SK-N-SH treated with all-trans-retinoic acid at 6 μM for 48 hours (cell line): ENCODE measurements at regions not wholly inside any gene's neighbourhood (a gene's known extent, or its start where the extent isn't known, plus 50 kb on each side); places are given as distances from the start of the nearest gene placed in this dataset.

Experiments used
- ATAC-seq: fragments of 200-7000 bp; cut with Tn5 transposase; 3 replicates; pipeline ENCODE4 v1.9.1; 2020; ENCODE audit warnings: mild to moderate bottlenecking, moderate library complexity
- ARNTL ChIP-seq: fragments of 450-650 bp; formaldehyde crosslinking; IDR thresholded peaks from 2 replicates; pipeline ENCODE4 v1.5.0; 2020; ENCODE audit warnings: low read depth, mild to moderate bottlenecking, moderate library complexity, borderline replicate concordance
- BACH2 ChIP-seq: fragments of 250-450 bp; sonication (Bioruptor Pico); IDR thresholded peaks from 2 replicates; pipeline ENCODE4 v1.9.0; 2021; ENCODE audit warnings: mild to moderate bottlenecking, borderline replicate concordance
- CREB5 ChIP-seq: fragments of 250-450 bp; sonication (Bioruptor Pico); IDR thresholded peaks from 2 replicates; pipeline ENCODE4 v1.5.1; 2020; ENCODE audit warnings: low read depth, mild to moderate bottlenecking, moderate library complexity
- CSDC2 ChIP-seq: fragments of 250-450 bp; sonication (Bioruptor Pico); IDR thresholded peaks from 2 replicates; pipeline ENCODE4 v1.5.0; 2020; ENCODE audit warnings: mild to moderate bottlenecking, moderate library complexity
- CSRNP3 ChIP-seq: fragments of 250-450 bp; sonication (Bioruptor Pico); IDR thresholded peaks from 2 replicates; pipeline ENCODE4 v1.5.1; 2021; ENCODE audit warnings: mild to moderate bottlenecking, moderate library complexity
- ESRRG ChIP-seq: fragments of 250-450 bp; sonication (Bioruptor Pico); IDR thresholded peaks from 2 replicates; pipeline ENCODE4 v1.6.1; 2021; ENCODE audit warnings: mild to moderate bottlenecking
- GLIS3 ChIP-seq: fragments of 250-450 bp; sonication (Bioruptor Pico); IDR thresholded peaks from 2 replicates; pipeline ENCODE4 v1.5.0; 2020; ENCODE audit warnings: mild to moderate bottlenecking, moderate library complexity
- ISL1 ChIP-seq: fragments of 250-450 bp; sonication (Bioruptor Pico); IDR thresholded peaks from 2 replicates; pipeline ENCODE4 v2.1.2; 2022; ENCODE audit warnings: mild to moderate bottlenecking, moderate library complexity
- PATZ1 ChIP-seq: fragments of 250-450 bp; sonication (Bioruptor Pico); IDR thresholded peaks from 2 replicates; pipeline ENCODE4 v1.8.0; 2020; ENCODE audit warnings: mild to moderate bottlenecking, moderate library complexity, borderline replicate concordance
- POU6F1 ChIP-seq: fragments of 250-450 bp; sonication (Bioruptor Pico); IDR thresholded peaks from 2 replicates; pipeline ENCODE4 v1.8.0; 2021; ENCODE audit warnings: low read depth, mild to moderate bottlenecking, moderate library complexity, borderline replicate concordance
- PPARA ChIP-seq: fragments of 250-450 bp; sonication (Bioruptor Pico); IDR thresholded peaks from 2 replicates; pipeline ENCODE4 v1.5.0; 2020; ENCODE audit warnings: mild to moderate bottlenecking, borderline replicate concordance
- RARB ChIP-seq: fragments of 250-450 bp; sonication (Bioruptor Pico); IDR thresholded peaks from 2 replicates; pipeline ENCODE4 v1.8.0; 2021; ENCODE audit warnings: mild to moderate bottlenecking, moderate library complexity
- SNAI2 ChIP-seq: fragments of 250-450 bp; sonication (Bioruptor Pico); IDR thresholded peaks from 2 replicates; pipeline ENCODE4 v1.5.0; 2020; ENCODE audit warnings: mild to moderate bottlenecking, moderate library complexity
- TCF4 ChIP-seq: fragments of 250-450 bp; sonication (Bioruptor Pico); IDR thresholded peaks from 2 replicates; pipeline ENCODE4 v1.8.0; 2021; ENCODE audit warnings: mild to moderate bottlenecking, moderate library complexity, borderline replicate concordance
- TOX ChIP-seq: fragments of 250-450 bp; sonication (Bioruptor Pico); IDR thresholded peaks from 2 replicates; pipeline ENCODE4 v1.8.0; 2021; ENCODE audit warnings: mild to moderate bottlenecking, moderate library complexity, borderline replicate concordance
- TSHZ2 ChIP-seq: fragments of 250-450 bp; sonication (Bioruptor Pico); IDR thresholded peaks from 2 replicates; pipeline ENCODE4 v1.5.0; 2020; ENCODE audit warnings: mild to moderate bottlenecking, moderate library complexity
- ZC3H10 ChIP-seq: fragments of 250-450 bp; sonication (Bioruptor Pico); IDR thresholded peaks from 2 replicates; pipeline ENCODE4 v1.5.1; 2021; ENCODE audit warnings: mild to moderate bottlenecking, moderate library complexity
- ZFP3 ChIP-seq: fragments of 250-450 bp; sonication (Bioruptor Pico); IDR thresholded peaks from 2 replicates; pipeline ENCODE4 v1.5.0; 2020; ENCODE audit warnings: mild to moderate bottlenecking, moderate library complexity
- ZFP30 ChIP-seq: fragments of 450-650 bp; formaldehyde crosslinking; IDR thresholded peaks from 2 replicates; pipeline ENCODE4 v1.5.0; 2022; ENCODE audit warnings: mild to moderate bottlenecking, moderate library complexity
- ZNF565 ChIP-seq: fragments of 450-650 bp; formaldehyde crosslinking; conservative IDR thresholded peaks from 2 replicates; pipeline ENCODE4 v1.5.0; 2020; ENCODE audit warnings: low read depth, mild to moderate bottlenecking, moderate library complexity
- ZNF70 ChIP-seq: fragments of 450-650 bp; formaldehyde crosslinking; IDR thresholded peaks from 2 replicates; pipeline ENCODE4 v1.5.0; 2020; ENCODE audit warnings: mild to moderate bottlenecking, moderate library complexity
- ZNF8 ChIP-seq: fragments of 450-650 bp; formaldehyde crosslinking; IDR thresholded peaks from 2 replicates; pipeline ENCODE4 v1.5.0; 2020; ENCODE audit warnings: mild to moderate bottlenecking, moderate library complexity

- no peak for TF ChIP-seq CREB5
- no peak for TF ChIP-seq TOX (CRISPR knock-in tag)
- TF ChIP-seq ZC3H10 (CRISPR knock-in tag) = no peak
- no peak for TF ChIP-seq PPARA
- TF ChIP-seq CSDC2 (CRISPR knock-in tag) = no peak
- no peak for TF ChIP-seq ZNF565
- TF ChIP-seq TCF4 (CRISPR knock-in tag) = no peak
These were observed 564.6 kb downstream of the C12orf50 start (continued) for GRCh38 chr12:87464565-87464964.

- no peak for TF ChIP-seq POU6F1 (CRISPR knock-in tag)
- ATAC-seq = no peak
These were observed 585.2 kb downstream of the C12orf50 start for GRCh38 chr12:87444039-87444438.

GRCh38 chr12:87441511-87441910 lies 587.7 kb downstream of the C12orf50 start:
- ATAC-seq = no peak
- TF ChIP-seq TSHZ2 (CRISPR knock-in tag) (no peak), ESRRG (CRISPR knock-in tag) (no peak), RARB (CRISPR knock-in tag) (no peak)

GRCh38 chr12:87439990-87440827 lies 589.0 kb downstream of the C12orf50 start:
- peak; percentile 97 for ATAC-seq
- no peak for TF ChIP-seq TCF4 (CRISPR knock-in tag)
- TF ChIP-seq TOX (CRISPR knock-in tag) = peak; percentile 65; the same call in 1 of the 2 replicates
- no peak for TF ChIP-seq ARNTL (CRISPR knock-in tag)
- no peak for TF ChIP-seq ZC3H10 (CRISPR knock-in tag)
- TF ChIP-seq ZFP30 = no peak
- 0 out of 2 replicates have a peak, but pooled peaks have one; percentile 19 for TF ChIP-seq PATZ1
- TF ChIP-seq ISL1 (CRISPR knock-in tag) = peak; percentile 96
- peak; percentile 55; the same call in 1 of the 2 replicates for TF ChIP-seq CSDC2 (CRISPR knock-in tag)
- TF ChIP-seq RARB (CRISPR knock-in tag) = peak; percentile 76; the same call in 1 of the 2 replicates
- TF ChIP-seq ZFP3 (CRISPR knock-in tag) = peak; percentile 74; the same call in 1 of the 2 replicates
- TF ChIP-seq POU6F1 (CRISPR knock-in tag) = no peak; the same call in 1 of the 2 replicates
- no peak for TF ChIP-seq CSRNP3
- TF ChIP-seq SNAI2 (CRISPR knock-in tag) = 0 out of 2 replicates have a peak, but pooled peaks have one; percentile 22
- TF ChIP-seq GLIS3 (CRISPR knock-in tag) = no peak
- TF ChIP-seq ZNF8 = no peak
- no peak for TF ChIP-seq BACH2 (CRISPR knock-in tag)
- no peak for TF ChIP-seq ZNF70 (CRISPR knock-in tag)
